GM23248 (cell line): ENCODE measurements at regions not wholly inside any gene's neighbourhood (a gene's known extent, or its start where the extent isn't known, plus 50 kb on each side); places are given as distances from the start of the nearest gene placed in this dataset.

Source experiments
- DNase-seq: peaks from one replicate; pipeline ENCODE4 v3.0.0-alpha.2; 2015
- H2AFZ ChIP-seq: fragments of 200-600 bp; sonication (generic); 2 replicates; pipeline ENCODE4 v1.6.1; 2016; ENCODE audit warnings: antibody characterized with exemption
- H3F3A ChIP-seq: fragments of 200-600 bp; sonication (generic); 2 replicates; pipeline ENCODE4 v1.6.1; 2016; ENCODE audit warnings: mild to moderate bottlenecking, antibody characterized with exemption, mixed run types; ENCODE audit not compliant: insufficient read depth
- H3K27ac ChIP-seq: fragments of 200-600 bp; sonication (generic); 2 replicates; pipeline ENCODE4 v1.5.1; 2016; ENCODE audit warnings: mild to moderate bottlenecking
- H3K27me3 ChIP-seq: fragments of 200-600 bp; sonication (generic); replicated peaks from 2 replicates; pipeline ENCODE4 v1.6.1; 2016; ENCODE audit warnings: mild to moderate bottlenecking; ENCODE audit not compliant: insufficient read depth
- H3K36me3 ChIP-seq: fragments of 200-600 bp; sonication (generic); 2 replicates; pipeline ENCODE4 v1.6.1; 2016; ENCODE audit warnings: low read depth, mild to moderate bottlenecking
- H3K4me1 ChIP-seq: fragments of 200-600 bp; sonication (generic); 2 replicates; pipeline ENCODE4 v1.6.1; 2016; ENCODE audit warnings: mild to moderate bottlenecking; ENCODE audit not compliant: insufficient read depth
- H3K4me2 ChIP-seq: fragments of 200-600 bp; sonication (generic); one replicate; pipeline ENCODE4 v1.6.1; 2016; ENCODE audit warnings: mild to moderate bottlenecking; ENCODE audit not compliant: unreplicated experiment
- H3K4me3 ChIP-seq: fragments of 200-600 bp; sonication (generic); 2 replicates; pipeline ENCODE4 v1.5.1; 2016; ENCODE audit warnings: mild to moderate bottlenecking
- H3K79me2 ChIP-seq: fragments of 200-600 bp; sonication (generic); 2 replicates; pipeline ENCODE4 v1.6.1; 2016; ENCODE audit warnings: mild to moderate bottlenecking; ENCODE audit not compliant: insufficient read depth
- H3K9ac ChIP-seq: fragments of 200-600 bp; sonication (generic); 2 replicates; pipeline ENCODE4 v1.6.1; 2016; ENCODE audit warnings: mild to moderate bottlenecking
- H3K9me2 ChIP-seq: fragments of 200-600 bp; sonication (generic); 2 replicates; pipeline ENCODE4 v1.6.1; 2016; ENCODE audit warnings: mixed run types, mild to moderate bottlenecking, moderate library complexity; ENCODE audit not compliant: insufficient read depth
- H3K9me3 ChIP-seq: fragments of 200-600 bp; sonication (generic); one replicate; pipeline ENCODE4 v1.6.1; 2017; ENCODE audit warnings: low read depth
- H4K20me1 ChIP-seq: fragments of 200-600 bp; sonication (generic); 2 replicates; pipeline ENCODE4 v1.6.0; 2016; ENCODE audit not compliant: insufficient read depth
- EZH2 ChIP-seq: fragments of 200-600 bp; sonication (generic); IDR thresholded peaks from 2 replicates; pipeline ENCODE4 v1.6.1; 2018; ENCODE audit warnings: antibody characterized with exemption, mild to moderate bottlenecking; ENCODE audit not compliant: insufficient read depth, poor library complexity, severe bottlenecking
- EZH2phosphoT487 ChIP-seq: fragments of 200-600 bp; sonication (generic); IDR thresholded peaks from 2 replicates; pipeline ENCODE4 v1.6.1; 2018; ENCODE audit warnings: antibody characterized with exemption, moderate library complexity, mild to moderate bottlenecking, low read depth; ENCODE audit not compliant: insufficient read depth
- WGBS, 2 experiments: methylation state at CpG; one replicate each; pipeline ENCODE4 v1.1.6; 2015 to 2017; ENCODE audit warnings: low lambda C conversion rate in 2 of 2, low coverage in 1 of 2; ENCODE audit errors: missing lambda C conversion rate in 2 of 2; 5-methylcytosine and 5-hydroxymethylcytosine counted together
- in situ Hi-C: fragments of 300-500 bp; cut with MboI; formaldehyde crosslinking; loops from 2 replicates; pipeline ENCODE4 v1.15.0; 2020

- H3K9ac ChIP-seq: no peak overlapping the region
- in situ Hi-C loops: no loop called here
Measured at GRCh38 chr4:57265831-57266582, 155.8 kb upstream of the IGFBP7 start.

GRCh38 chr4:57254754-57255153, 144.6 kb upstream of the IGFBP7 start:
- H3K36me3 ChIP-seq: no peaks in the 10 kb centered on the region
- H3K9me3 ChIP-seq: no peaks in the 10 kb centered on the region
- H3K27ac ChIP-seq: no peak overlapping the region
- no peaks in the 10 kb centered on the region for H3K9me2 ChIP-seq
- no peak overlapping the region for H2AFZ ChIP-seq
- peaks cover 3% of the 10 kb centered on the region; the same call in 1 of the 2 replicates for H3K27me3 ChIP-seq
- H4K20me1 ChIP-seq: no peaks in the 10 kb centered on the region
- H3K4me3 ChIP-seq: no peak overlapping the region
- H3K79me2 ChIP-seq: no peaks in the 10 kb centered on the region
- peaks cover under 1% of the 10 kb centered on the region; the same call in 1 of the 2 replicates for H3K4me1 ChIP-seq
- no peak overlapping the region for H3K9ac ChIP-seq
- TF ChIP-seq EZH2 (no peak), EZH2phosphoT487 (no peak)
- in situ Hi-C loops: no loop called here
- no peak for DNase-seq
- no peaks in the 10 kb centered on the region for H3F3A ChIP-seq
- no peak overlapping the region for H3K4me2 ChIP-seq

More at GRCh38 chr4:57265831-57266582, 155.8 kb upstream of the IGFBP7 start:
- Histone ChIP-seq H3K79me2 (no peaks in the 10 kb centered on the region), H4K20me1 (no peaks in the 10 kb centered on the region), H3K27me3 (peaks cover 9% of the 10 kb centered on the region; the same call in 1 of the 2 replicates), H3K4me1 (peaks cover 8% of the 10 kb centered on the region; the same call in 1 of the 2 replicates), H3K36me3 (no peaks in the 10 kb centered on the region), H3K27ac (no peak overlapping the region), H3K9me3 (no peaks in the 10 kb centered on the region), H3K4me3 (no peak overlapping the region), H3F3A (peaks cover 8% of the 10 kb centered on the region; the same call in 1 of the 2 replicates), H3K4me2 (no peak overlapping the region), H2AFZ (no peak overlapping the region), H3K9me2 (no peaks in the 10 kb centered on the region)
- DNase-seq: peak; percentile 20
- TF ChIP-seq EZH2: no peak
- no peak for TF ChIP-seq EZH2phosphoT487
- WGBS, 2 experiments: 29 to 33% methylated on average over 6 of the region's 6 CpGs

- H3K9ac ChIP-seq: no peak overlapping the region
- H3F3A ChIP-seq: peaks cover 10% of the 10 kb centered on the region; the same call in 1 of the 2 replicates
- H3K79me2 ChIP-seq: no peaks in the 10 kb centered on the region
- no peaks in the 10 kb centered on the region for H4K20me1 ChIP-seq
- H3K36me3 ChIP-seq: no peaks in the 10 kb centered on the region
- in situ Hi-C loops: no loop called here
- no peak overlapping the region for H3K4me3 ChIP-seq
- peak overlapping the region; percentile 34 for H3K4me2 ChIP-seq
- peak overlapping the region; percentile 56; the same call in 1 of the 2 replicates for H2AFZ ChIP-seq
- no peaks in the 10 kb centered on the region for H3K9me3 ChIP-seq
- DNase-seq: peak; percentile 70
- H3K9me2 ChIP-seq: no peaks in the 10 kb centered on the region
- 0% methylated on average over 1 of the region's 1 CpG for whole genome bisulfite sequencing, 2 experiments
- H3K27me3 ChIP-seq: no peaks in the 10 kb centered on the region; the same call in 1 of the 2 replicates
- TF ChIP-seq EZH2 (no peak), EZH2phosphoT487 (no peak)
- H3K27ac ChIP-seq: no peak overlapping the region
- peaks cover 12% of the 10 kb centered on the region for H3K4me1 ChIP-seq
Measured at GRCh38 chr4:57249083-57249482, 138.9 kb upstream of the IGFBP7 start.

- H3K9ac ChIP-seq: no peak overlapping the region
- H3K36me3 ChIP-seq: no peaks in the 10 kb centered on the region
- no peaks in the 10 kb centered on the region for H3K79me2 ChIP-seq
- peaks cover 19% of the 10 kb centered on the region; the same call in 1 of the 2 replicates for H3K27me3 ChIP-seq
- H3K4me1 ChIP-seq: no peaks in the 10 kb centered on the region
- in situ Hi-C loops: no loop called here
- no peak overlapping the region for H3K4me2 ChIP-seq
- no peaks in the 10 kb centered on the region for H3F3A ChIP-seq
- no peaks in the 10 kb centered on the region for H4K20me1 ChIP-seq
- no peaks in the 10 kb centered on the region for H3K9me3 ChIP-seq
- H2AFZ ChIP-seq: no peak overlapping the region
- TF ChIP-seq EZH2phosphoT487 (no peak), EZH2 (no peak)
- no peak overlapping the region for H3K4me3 ChIP-seq
- WGBS, 2 experiments: 46 to 48% methylated on average over 2 of the region's 2 CpGs
- no peak overlapping the region for H3K27ac ChIP-seq
- no peak for DNase-seq
- H3K9me2 ChIP-seq: no peaks in the 10 kb centered on the region
Measured at GRCh38 chr4:57243076-57243475, 132.9 kb upstream of the IGFBP7 start.
